ENCODE measurements at regions not wholly inside any gene's neighbourhood (a gene's known extent, or its start where the extent isn't known, plus 50 kb on each side); places are given as distances from the start of the nearest gene placed in this dataset.

GRCh38 chr12:98354520-98355035 lies 160.8 kb upstream of the TMPO start:
- Histone ChIP-seq H3K9me3 (no peaks in the 10 kb centered on the region), H3K27ac (no peak overlapping the region), H3K4me1 (peaks cover 0 to 6% (median 0%) of the 10 kb centered on the region in 9 donors), H3K4me3 (no peak overlapping the region), H3K36me3 (no peaks in the 10 kb centered on the region), H3K27me3 (peaks cover 0 to 4% (median 0%) of the 10 kb centered on the region in 7 donors)
- WGBS, 2 donors, result 83 to 85% methylated on average over 2 of the region's 2 CpGs
- intact Hi-C loops (cut with DNase I), result no loop called here
- DNase-seq (no peak), ATAC-seq (no peak)
- TF ChIP-seq, protein P1, sequence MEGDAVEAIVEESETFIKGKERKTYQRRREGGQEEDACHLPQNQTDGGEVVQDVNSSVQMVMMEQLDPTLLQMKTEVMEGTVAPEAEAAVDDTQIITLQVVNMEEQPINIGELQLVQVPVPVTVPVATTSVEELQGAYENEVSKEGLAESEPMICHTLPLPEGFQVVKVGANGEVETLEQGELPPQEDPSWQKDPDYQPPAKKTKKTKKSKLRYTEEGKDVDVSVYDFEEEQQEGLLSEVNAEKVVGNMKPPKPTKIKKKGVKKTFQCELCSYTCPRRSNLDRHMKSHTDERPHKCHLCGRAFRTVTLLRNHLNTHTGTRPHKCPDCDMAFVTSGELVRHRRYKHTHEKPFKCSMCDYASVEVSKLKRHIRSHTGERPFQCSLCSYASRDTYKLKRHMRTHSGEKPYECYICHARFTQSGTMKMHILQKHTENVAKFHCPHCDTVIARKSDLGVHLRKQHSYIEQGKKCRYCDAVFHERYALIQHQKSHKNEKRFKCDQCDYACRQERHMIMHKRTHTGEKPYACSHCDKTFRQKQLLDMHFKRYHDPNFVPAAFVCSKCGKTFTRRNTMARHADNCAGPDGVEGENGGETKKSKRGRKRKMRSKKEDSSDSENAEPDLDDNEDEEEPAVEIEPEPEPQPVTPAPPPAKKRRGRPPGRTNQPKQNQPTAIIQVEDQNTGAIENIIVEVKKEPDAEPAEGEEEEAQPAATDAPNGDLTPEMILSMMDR (IDR thresholded peaks at IDR 0.05), result no peak

DNA sequence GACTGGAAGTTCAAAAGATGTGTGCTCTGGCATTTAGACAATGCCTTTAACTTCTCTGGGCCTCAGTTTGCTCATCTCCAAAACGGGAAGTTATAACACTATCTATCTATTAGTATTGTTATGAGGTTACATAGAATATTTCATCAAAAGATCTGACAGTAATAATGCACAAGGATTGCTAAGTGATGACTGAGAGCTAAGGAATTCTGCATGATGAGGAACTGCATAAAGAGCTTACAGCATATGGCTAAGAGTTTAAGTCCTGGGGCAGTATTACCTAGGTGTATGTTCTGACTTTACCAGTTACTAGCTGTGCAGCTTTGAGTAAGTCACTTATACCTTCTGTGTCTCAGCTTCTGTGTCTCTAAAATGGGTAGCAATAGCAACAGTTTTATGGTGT lies 160.1 kb upstream of the TMPO start:
- WGBS, 2 donors, result 70 to 78% methylated on average over 1 of the region's 1 CpG
- H3K4me3 ChIP-seq, result no peak overlapping the region
- ATAC-seq (no peak), DNase-seq (no peak)
- intact Hi-C loops (cut with DNase I), result no loop called here
- H3K27ac ChIP-seq, result no peak overlapping the region
- H3K27me3 ChIP-seq, result peaks cover 0 to 4% (median 0%) of the 10 kb centered on the region in 7 donors
- H3K36me3 ChIP-seq, result no peaks in the 10 kb centered on the region
- peaks cover 0 to 6% (median 0%) of the 10 kb centered on the region in 9 donors for H3K4me1 ChIP-seq
- TF ChIP-seq, protein P1 (IDR thresholded peaks at IDR 0.05), result no peak
- no peaks in the 10 kb centered on the region for H3K9me3 ChIP-seq

DNA sequence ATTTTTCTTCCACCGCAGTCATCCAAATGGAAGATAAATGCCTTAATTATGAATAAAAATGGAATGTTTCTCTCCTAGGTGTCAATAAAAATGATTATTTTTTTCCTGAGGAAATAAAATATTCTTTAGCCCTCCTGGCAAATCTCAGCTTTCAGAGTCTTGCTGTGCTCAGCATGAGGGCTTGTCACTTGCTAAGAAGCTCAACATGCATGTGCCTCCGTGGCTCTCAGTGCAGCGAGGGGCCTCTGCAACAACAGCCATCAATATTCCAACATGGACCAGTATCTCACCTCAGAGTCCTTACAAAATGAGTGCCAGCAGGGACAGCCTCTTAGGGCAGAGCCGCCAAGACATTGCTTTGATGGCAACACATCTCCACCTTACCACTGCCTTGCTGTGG lies 159.5 kb upstream of the TMPO start:
- DNase-seq, result no peak
- Histone ChIP-seq H3K36me3 (no peaks in the 10 kb centered on the region), H3K4me3 (no peak overlapping the region), H3K27ac (no peak overlapping the region), H3K4me1 (peaks cover 0 to 6% (median 0%) of the 10 kb centered on the region in 9 donors), H3K27me3 (peaks cover 0 to 4% (median 0%) of the 10 kb centered on the region in 7 donors), H3K9me3 (no peaks in the 10 kb centered on the region)
- intact Hi-C loops (cut with DNase I), result no loop called here
- WGBS, 2 donors, result 57 to 76% methylated on average over 4 of the region's 4 CpGs
- ATAC-seq, result no peak
- TF ChIP-seq, protein P1 (IDR thresholded peaks at IDR 0.05), result no peak

DNA sequence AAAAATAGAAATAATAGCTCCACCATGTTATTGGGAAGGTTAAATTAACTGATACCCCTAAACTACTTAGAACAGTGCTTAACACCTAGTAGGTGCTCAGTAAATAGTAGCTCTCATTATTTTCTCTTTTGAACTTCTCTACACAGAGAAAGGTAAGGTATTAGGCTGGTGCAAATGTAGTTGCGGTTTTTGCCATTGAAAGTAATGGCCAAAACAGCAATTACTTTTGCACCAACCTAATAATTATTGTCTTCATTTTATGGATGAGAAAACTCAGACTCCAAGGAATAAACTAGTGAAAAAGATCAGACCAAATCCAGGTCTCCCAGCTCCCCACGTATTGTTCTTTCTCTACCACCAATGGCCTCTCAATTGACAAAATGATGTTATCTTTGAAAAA lies 157.2 kb upstream of the TMPO start:
- Histone ChIP-seq H3K4me1 (peaks cover 0 to 6% (median 0%) of the 10 kb centered on the region in 9 donors), H3K9me3 (no peaks in the 10 kb centered on the region), H3K27ac (no peak overlapping the region), H3K36me3 (no peaks in the 10 kb centered on the region), H3K27me3 (peaks cover 0 to 11% (median 0%) of the 10 kb centered on the region in 7 donors), H3K4me3 (no peak overlapping the region)
- ATAC-seq, result no peak
- intact Hi-C loops (cut with DNase I), result no loop called here
- TF ChIP-seq, protein P1 (IDR thresholded peaks at IDR 0.05), result no peak
- DNase-seq, result no peak
- WGBS, 2 donors, result 61 to 70% methylated on average over 2 of the region's 2 CpGs

Data from heart right ventricle (tissue), 16 donors.